HL-60 (cell line): ENCODE measurements at regions not wholly inside any gene's neighbourhood (a gene's known extent, or its start where the extent isn't known, plus 50 kb on each side); places are given as distances from the start of the nearest gene placed in this dataset.

ENCODE experiments used
- DNase-seq, 2 experiments: peaks; one replicate each; pipeline ENCODE4 v3.0.0-alpha.2; 2010 to 2020; ENCODE audit warnings: low read depth in 1 of 2, low spot score in 1 of 2
- H3K27ac ChIP-seq: fragments of 250-450 bp; sonication (Bioruptor Pico); replicated peaks from 2 replicates; pipeline ENCODE4 v1.5.1; 2020; ENCODE audit warnings: mild to moderate bottlenecking, moderate library complexity
- H3K27me3 ChIP-seq: fragments of 250-450 bp; sonication (Bioruptor Pico); 2 replicates; pipeline ENCODE4 v1.5.1; 2021; ENCODE audit warnings: mild to moderate bottlenecking, moderate library complexity; ENCODE audit not compliant: insufficient read depth, poor library complexity, severe bottlenecking
- H3K4me3 ChIP-seq: replicated peaks from 2 replicates; pipeline ENCODE4 v1.5.1; 2011; ENCODE audit warnings: mild to moderate bottlenecking, control low read depth, low read length; ENCODE audit not compliant: insufficient read depth
- GABPA ChIP-seq: IDR thresholded peaks from 2 replicates; pipeline ENCODE4 v1.6.1; 2012; ENCODE audit warnings: low read depth
- POLR2AphosphoS5 ChIP-seq: IDR thresholded peaks from 2 replicates; pipeline ENCODE4 v1.6.1; 2012; ENCODE audit warnings: low read depth
- SPI1 ChIP-seq: IDR thresholded peaks from 2 replicates; pipeline ENCODE4 v1.6.1; 2012; ENCODE audit warnings: low read depth, mild to moderate bottlenecking, borderline replicate concordance
- TF ChIP-seq, protein P1 (sequence below): IDR thresholded peaks from 2 replicates; pipeline ENCODE4 v1.6.1; 2012; ENCODE audit warnings: low read depth; ENCODE audit not compliant: insufficient replicate concordance
- TF ChIP-seq, protein P2 (sequence below): IDR thresholded peaks from one replicate; pipeline ENCODE4 v1.5.1; 2011; ENCODE audit warnings: low read length, control low read depth, inconsistent platforms; ENCODE audit not compliant: insufficient read depth

DNA sequence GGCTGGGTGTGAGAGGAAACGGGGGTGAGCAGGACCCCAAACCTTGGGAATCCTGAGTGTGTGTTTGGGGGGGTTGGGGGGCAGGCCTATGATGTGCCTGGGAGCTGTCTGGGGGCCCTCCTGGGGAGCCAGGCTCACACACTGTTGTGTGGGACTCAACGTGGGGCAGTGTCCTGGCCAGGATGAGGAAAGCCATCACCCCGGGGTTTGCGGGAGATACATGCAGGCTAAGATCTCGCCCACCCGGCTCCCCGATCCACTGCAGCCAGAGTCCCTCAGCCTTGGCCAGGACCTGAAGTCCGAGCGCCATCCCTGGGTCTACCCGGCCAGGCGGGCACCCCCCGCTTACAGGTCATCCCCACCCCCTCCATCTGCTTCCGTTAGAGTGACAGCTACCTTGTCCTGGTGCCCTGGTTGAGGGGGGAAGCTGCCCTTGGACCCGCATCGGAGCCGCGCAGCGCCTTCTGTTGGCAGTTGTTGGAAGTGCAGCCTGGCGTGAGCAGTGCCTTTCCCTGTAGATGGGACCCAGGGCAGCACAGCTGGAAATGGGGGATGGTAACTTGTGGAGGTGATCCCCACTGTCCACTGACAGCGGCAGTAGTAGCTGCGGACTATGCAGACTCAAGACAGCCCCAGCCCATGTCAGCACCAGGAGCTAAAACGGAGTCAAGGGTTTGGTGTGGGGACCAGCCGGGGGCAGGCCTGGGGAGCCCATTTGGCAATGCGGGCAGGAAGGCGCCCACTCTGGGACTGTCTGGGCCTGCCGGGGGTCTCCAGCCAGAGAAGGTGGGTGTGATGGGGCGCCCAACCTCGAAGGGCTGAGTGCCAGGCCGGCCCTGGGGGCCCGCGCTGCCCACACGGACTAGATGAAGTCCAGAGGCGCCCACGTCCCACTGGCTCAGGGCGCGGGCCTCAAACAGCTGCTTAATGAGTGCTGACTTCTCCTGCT lies 885.6 kb upstream of the ZNF722 start:
- Histone ChIP-seq H3K27me3 (no peaks in the 10 kb centered on the region), H3K27ac (no peak overlapping the region), H3K4me3 (no peak overlapping the region)
- no peak for TF ChIP-seq POLR2AphosphoS5
- TF ChIP-seq, protein P1, sequence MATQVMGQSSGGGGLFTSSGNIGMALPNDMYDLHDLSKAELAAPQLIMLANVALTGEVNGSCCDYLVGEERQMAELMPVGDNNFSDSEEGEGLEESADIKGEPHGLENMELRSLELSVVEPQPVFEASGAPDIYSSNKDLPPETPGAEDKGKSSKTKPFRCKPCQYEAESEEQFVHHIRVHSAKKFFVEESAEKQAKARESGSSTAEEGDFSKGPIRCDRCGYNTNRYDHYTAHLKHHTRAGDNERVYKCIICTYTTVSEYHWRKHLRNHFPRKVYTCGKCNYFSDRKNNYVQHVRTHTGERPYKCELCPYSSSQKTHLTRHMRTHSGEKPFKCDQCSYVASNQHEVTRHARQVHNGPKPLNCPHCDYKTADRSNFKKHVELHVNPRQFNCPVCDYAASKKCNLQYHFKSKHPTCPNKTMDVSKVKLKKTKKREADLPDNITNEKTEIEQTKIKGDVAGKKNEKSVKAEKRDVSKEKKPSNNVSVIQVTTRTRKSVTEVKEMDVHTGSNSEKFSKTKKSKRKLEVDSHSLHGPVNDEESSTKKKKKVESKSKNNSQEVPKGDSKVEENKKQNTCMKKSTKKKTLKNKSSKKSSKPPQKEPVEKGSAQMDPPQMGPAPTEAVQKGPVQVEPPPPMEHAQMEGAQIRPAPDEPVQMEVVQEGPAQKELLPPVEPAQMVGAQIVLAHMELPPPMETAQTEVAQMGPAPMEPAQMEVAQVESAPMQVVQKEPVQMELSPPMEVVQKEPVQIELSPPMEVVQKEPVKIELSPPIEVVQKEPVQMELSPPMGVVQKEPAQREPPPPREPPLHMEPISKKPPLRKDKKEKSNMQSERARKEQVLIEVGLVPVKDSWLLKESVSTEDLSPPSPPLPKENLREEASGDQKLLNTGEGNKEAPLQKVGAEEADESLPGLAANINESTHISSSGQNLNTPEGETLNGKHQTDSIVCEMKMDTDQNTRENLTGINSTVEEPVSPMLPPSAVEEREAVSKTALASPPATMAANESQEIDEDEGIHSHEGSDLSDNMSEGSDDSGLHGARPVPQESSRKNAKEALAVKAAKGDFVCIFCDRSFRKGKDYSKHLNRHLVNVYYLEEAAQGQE = no peak
- TF ChIP-seq, protein P2, sequence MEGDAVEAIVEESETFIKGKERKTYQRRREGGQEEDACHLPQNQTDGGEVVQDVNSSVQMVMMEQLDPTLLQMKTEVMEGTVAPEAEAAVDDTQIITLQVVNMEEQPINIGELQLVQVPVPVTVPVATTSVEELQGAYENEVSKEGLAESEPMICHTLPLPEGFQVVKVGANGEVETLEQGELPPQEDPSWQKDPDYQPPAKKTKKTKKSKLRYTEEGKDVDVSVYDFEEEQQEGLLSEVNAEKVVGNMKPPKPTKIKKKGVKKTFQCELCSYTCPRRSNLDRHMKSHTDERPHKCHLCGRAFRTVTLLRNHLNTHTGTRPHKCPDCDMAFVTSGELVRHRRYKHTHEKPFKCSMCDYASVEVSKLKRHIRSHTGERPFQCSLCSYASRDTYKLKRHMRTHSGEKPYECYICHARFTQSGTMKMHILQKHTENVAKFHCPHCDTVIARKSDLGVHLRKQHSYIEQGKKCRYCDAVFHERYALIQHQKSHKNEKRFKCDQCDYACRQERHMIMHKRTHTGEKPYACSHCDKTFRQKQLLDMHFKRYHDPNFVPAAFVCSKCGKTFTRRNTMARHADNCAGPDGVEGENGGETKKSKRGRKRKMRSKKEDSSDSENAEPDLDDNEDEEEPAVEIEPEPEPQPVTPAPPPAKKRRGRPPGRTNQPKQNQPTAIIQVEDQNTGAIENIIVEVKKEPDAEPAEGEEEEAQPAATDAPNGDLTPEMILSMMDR = no peak
- DNase-seq = no peak

- H3K27ac ChIP-seq = no peak overlapping the region
- H3K4me3 ChIP-seq = no peak overlapping the region
- no peaks in the 10 kb centered on the region for H3K27me3 ChIP-seq
- no peak for DNase-seq
- TF ChIP-seq, protein P1 = no peak
- no peak for TF ChIP-seq SPI1
- TF ChIP-seq, protein P2 = no peak
- no peak for TF ChIP-seq POLR2AphosphoS5
- no peak for TF ChIP-seq GABPA
Observed at GRCh38 chr7:63113713-63114285, 884.9 kb upstream of the ZNF722 start.

DNA sequence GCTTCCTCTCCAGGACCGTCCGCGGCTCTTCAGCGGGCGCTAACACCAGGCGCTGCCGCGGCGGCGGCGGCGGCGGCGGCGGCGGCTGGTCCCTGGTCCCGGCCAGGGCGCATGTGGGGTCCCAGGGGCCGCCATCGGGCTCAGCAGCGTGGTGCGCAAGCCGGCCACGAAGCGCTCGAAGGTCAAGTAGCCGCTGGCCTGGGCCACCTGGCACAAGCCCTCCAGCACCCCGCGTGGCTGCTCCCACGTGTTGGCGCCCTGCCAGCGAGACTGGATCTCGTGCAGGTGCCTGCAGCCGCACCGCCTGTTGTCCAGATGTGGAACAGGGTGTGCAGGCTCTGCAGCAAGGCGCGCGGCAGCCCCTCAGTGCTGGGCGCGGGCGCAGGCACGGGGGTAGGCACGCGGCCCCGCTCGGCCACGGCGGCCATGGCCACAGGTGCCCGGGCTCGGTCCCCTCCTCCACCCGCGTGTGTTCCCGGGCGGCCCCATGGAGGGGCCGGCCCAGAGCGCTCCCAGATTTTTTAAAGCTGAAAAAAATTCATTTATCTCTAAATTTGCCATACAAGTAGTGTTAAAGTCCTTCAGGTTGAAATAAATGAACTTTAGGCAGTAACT lies 884.2 kb upstream of the ZNF722 start:
- no peak for DNase-seq
- TF ChIP-seq, protein P1 = no peak
- no peak for TF ChIP-seq SPI1
- TF ChIP-seq, protein P2 = no peak
- TF ChIP-seq GABPA = no peak
- no peak for TF ChIP-seq POLR2AphosphoS5
- H3K27ac ChIP-seq = no peak overlapping the region
- H3K27me3 ChIP-seq = no peaks in the 10 kb centered on the region
- H3K4me3 ChIP-seq = no peak overlapping the region
